GM19372 (cell line): ENCODE measurements at regions not wholly inside any gene's neighbourhood (a gene's known extent, or its start where the extent isn't known, plus 50 kb on each side); places are given as distances from the start of the nearest gene placed in this dataset.

ENCODE experiments used
- ATAC-seq: cut with Tn5 transposase; IDR thresholded peaks from one replicate; pipeline ENCODE4 v1.9.1; 2021; ENCODE audit warnings: mild to moderate bottlenecking, low read depth, moderate library complexity; ENCODE audit not compliant: unreplicated experiment

- no peak for ATAC-seq
Measured at GRCh38 chr10:64444564-64444963, 923.4 kb downstream of the REEP3 start.

- no peak for ATAC-seq
Measured at GRCh38 chr10:64449603-64450002, 928.4 kb downstream of the REEP3 start.

GRCh38 chr10:64450312-64450711 is 929.1 kb downstream of the REEP3 start:
- no peak for ATAC-seq

GRCh38 chr10:64454962-64455361 is 933.8 kb downstream of the REEP3 start:
- ATAC-seq = no peak

DNA sequence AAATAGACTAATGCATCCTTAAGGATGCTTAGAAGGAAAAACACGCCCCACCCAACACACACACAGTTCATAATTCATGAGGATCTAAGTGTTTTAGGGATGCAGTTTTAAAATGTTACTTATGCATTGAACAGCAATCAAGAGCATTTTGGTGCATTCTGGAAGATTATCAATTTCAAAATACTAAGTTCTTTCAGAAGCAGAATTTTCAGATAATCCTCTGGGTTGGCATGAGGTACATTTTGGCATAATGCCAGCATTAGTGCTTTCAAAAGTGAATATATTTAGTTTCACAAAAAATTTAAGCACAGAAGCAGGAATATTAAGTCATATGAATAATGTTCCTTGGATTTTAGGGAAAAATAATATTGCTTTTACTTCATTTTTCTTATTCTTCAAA is 937.1 kb downstream of the REEP3 start:
- no peak for ATAC-seq

DNA sequence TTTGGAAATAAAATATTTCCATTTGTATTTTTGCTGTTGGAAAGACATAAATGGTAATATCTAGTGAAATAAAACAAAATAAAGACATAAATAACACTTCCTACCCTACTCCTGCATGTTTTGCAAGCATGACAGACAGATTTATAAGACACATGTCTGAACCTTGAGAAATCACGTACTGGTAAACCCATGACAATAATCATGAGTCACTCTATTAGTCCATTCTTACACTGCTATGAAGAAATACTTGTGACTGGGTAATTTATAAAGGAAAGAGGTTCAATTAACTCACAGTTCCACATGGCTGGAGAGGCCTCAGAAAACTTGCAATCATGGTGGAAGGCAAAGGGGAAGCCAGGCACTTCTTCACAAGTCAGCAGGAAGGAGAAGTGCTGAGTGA is 942.2 kb downstream of the REEP3 start:
- no peak for ATAC-seq

- ATAC-seq = no peak
Measured at GRCh38 chr10:64465653-64466052, 944.5 kb downstream of the REEP3 start.

DNA sequence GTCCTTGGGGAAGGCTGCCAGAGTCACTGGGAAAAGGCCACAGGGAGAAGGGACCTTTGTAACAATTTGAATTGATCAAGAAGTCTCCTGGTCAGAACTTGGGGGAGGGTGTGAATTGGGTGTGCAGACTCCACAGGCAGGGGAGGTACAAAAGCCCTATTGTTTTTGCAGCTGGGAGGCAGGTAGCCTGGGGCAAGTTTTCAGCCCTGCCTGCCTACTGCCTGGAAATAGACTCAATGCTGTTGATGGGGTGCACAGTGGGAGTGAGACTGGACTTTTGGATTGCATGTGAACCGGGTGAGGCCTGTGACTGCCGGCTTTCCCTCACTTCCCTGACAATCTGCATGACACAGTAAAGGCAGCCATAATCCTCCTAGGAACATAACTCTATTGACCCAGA is 947.0 kb downstream of the REEP3 start:
- ATAC-seq = no peak

- no peak for ATAC-seq
Measured at GRCh38 chr10:64476506-64476905, 955.3 kb downstream of the REEP3 start.

DNA sequence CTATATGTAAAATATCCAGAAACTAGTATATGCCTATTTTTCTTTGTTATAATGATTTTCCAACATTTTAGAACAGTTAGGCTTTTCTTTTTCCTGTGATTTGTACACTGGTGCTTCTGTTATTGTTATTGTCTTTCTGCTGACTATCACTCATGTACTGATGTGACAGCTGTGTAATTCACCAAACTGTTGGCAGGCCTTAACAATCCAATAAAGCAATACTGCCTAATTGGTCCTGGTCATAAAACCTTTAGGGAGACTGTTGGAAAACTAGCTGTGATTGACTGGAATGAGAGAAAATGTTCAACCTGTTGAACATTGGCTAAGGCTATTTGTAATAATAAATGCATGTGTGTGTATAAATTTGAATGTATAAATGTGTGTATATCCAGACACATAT is 956.6 kb downstream of the REEP3 start:
- no peak for ATAC-seq

DNA sequence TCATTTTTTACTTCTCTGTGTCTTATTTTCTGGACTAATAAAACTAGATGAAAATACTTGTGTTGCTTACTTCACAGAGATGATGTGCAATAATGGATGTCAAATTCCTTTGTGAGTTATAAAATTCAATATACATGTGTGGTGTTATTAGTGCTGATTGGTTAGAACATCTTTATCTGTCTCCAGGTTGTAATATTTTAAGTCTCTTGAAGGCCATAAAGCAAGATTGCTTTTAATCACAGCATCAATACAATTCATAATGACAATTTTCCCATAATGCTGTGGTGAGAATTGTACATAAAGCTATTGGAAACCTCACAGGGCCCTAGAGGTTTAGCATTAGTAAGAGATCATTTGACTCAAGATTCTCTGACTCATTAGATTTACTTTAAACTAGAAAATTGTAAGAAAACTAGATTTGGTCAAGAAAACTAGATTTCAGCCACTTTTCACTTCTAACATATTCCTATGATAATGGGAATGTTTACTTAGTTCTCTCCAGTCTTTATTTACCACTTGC is 963.7 kb downstream of the REEP3 start:
- no peak for ATAC-seq

DNA sequence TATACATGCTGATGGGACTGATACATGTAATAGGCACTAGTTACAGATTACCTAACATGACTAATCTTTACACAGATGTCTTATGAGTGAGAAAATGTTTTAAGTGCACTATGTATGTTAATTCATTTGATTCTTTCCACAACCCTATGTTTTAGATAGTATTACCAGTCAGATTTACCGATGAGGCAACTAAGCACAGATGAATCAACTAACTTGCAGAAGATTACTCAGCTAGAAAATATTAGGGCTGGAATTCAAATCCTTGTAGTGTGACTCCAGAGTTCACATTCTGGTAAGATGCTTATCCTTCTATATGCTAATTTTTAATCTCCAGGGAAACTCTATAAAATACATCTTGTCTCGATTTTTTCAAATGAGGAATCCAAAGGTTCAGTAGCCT is 964.9 kb downstream of the REEP3 start:
- no peak for ATAC-seq

DNA sequence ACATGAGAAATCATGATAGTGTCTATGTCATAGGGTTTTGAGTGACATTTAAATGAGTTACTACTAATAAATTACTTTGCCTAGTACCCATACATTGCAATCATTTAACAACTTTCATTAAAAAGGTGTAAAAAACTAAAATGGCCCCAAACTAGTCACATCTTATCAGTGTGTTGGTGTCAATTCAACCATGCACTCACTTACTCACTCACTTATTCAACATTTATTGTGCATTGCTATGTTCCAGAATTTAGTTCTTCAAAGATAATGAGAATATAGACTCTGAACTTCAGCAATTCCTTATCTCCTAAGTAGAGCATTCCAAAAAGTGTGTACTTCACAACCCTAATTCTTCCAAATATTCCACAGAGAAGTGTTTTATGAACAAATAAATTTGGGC is 965.7 kb downstream of the REEP3 start:
- no peak for ATAC-seq

DNA sequence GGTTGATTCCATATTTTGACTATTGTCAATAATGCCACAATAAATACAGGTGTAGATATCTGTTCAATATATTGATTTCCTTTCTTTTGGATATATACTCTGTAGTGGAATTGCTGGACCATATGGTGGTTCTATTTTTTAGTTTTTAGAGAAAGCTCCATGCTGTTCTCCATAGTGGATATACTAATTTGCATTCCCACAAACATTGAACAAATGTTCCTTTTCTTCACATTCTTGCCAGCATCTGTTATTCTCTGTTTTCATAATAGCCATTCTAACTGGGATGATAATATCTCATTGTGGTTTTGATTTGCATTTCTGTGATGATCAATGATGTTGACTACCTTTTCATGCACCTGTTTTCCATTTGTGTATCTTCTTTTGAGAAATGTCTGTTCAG is 973.7 kb downstream of the REEP3 start:
- ATAC-seq = no peak

DNA sequence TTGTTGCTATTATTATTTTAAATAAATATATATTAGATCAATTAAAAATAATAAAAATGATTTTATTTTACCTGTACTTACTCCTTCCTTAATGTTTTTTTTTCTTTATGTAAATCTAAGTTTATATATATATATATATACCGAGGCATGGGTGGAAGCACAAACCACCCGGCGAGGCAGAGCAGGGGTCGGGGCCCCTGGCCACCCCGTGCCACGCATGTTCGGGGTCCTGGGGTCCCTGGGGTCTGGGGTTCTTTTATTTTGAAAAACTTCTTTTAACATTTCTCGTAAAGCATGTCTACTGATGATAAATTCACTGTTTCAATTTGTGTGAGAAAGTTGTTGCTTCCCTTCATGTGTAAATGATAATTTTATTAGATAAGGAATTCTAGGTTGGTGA is 976.1 kb downstream of the REEP3 start:
- no peak for ATAC-seq

- no peak for ATAC-seq
Measured at GRCh38 chr10:64501807-64502206, 980.6 kb downstream of the REEP3 start.

DNA sequence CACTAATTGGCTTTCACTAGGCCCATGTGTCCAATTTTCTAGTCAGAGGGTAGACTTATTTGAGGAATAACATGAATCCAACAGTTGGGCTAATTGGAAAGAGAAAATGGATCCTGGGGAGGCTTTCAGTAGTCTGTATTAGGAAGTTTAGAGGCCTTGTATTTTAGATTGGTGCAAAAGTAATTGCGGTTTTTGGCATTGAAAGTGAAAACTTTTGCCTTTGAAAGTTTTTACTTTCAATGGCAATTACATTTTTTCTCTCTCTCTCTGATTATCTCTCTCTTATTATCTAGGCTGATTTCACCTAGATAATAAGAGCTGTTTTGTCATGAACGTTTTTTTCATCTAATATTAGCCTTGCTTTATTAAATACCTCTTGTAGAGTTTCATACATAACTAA is 981.7 kb downstream of the REEP3 start:
- ATAC-seq = no peak

- ATAC-seq = no peak
Measured at GRCh38 chr10:64503429-64503828, 982.2 kb downstream of the REEP3 start.

- no peak for ATAC-seq
Measured at GRCh38 chr10:64505501-64505900, 984.3 kb downstream of the REEP3 start.

DNA sequence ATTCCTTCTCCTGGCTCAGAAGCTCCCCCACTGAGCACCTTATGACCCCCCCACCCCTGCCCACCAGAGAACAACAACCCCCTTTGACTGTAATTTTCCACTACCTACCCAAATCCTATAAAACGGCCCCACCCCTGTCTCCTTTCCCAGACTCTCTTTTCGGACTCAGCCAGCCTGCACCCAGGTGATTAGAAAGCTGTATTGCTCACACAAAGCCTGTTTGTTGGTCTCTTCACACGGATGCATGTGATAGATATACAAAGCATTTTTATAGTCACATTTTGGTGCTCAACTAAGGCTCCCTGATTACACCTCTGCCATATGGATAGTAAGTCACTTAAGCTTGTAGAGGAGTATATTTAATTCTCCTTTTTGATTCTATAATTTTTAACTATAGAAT is 985.8 kb downstream of the REEP3 start:
- no peak for ATAC-seq

GRCh38 chr10:64507651-64508028 is 986.4 kb downstream of the REEP3 start:
- no peak for ATAC-seq

- no peak for ATAC-seq
Measured at GRCh38 chr10:64508029-64508661, 986.9 kb downstream of the REEP3 start.
